GM12878 (cell line): ENCODE measurements at regions not wholly inside any gene's neighbourhood (a gene's known extent, or its start where the extent isn't known, plus 50 kb on each side); places are given as distances from the start of the nearest gene placed in this dataset.

Experiments used
- ATAC-seq: fragments of 200-7000 bp; cut with Tn5 transposase; 3 replicates; pipeline ENCODE4 v1.9.1; 2020; ENCODE audit warnings: mild to moderate bottlenecking, moderate library complexity
- BruUV-seq: library from RNA; stranded (reverse); fragments of 400-500 nt; replicated peaks from 2 replicates; lab custom pipeline; 2021; lab: Mats Ljungman, UMichigan
- CTCF ChIA-PET: fragments of 300-600 bp; sonication (Branson Sonifier 250); formaldehyde crosslinking; extraction: SDS; loops from one replicate; lab custom pipeline; 2021; ENCODE audit warnings: inconsistent platforms; lab: Yijun Ruan, JAX
- POLR2A ChIA-PET: fragments of 350-600 bp; formaldehyde crosslinking; extraction: SDS; loops from one replicate; lab custom pipeline; 2021; ENCODE audit warnings: inconsistent platforms; lab: Charles Lee
- RAD21 ChIA-PET: fragments of 300-600 bp; sonication (Branson Sonifier 250); formaldehyde crosslinking; loops from one replicate; lab custom pipeline; 2023; ENCODE audit warnings: antibody characterized with exemption; ENCODE audit not compliant: unreplicated experiment; lab: Charles Lee
- SMC1A ChIA-PET: fragments of 300-600 bp; sonication (Branson Sonifier 250); formaldehyde crosslinking; loops from one replicate; lab custom pipeline; 2023; ENCODE audit not compliant: unreplicated experiment, uncharacterized antibody; lab: Charles Lee
- DNase-seq: peaks from one replicate; pipeline ENCODE4 v3.0.0-alpha.2; 2011; ENCODE audit warnings: low read depth, low spot score
- FAIRE-seq: peaks from 3 replicates; lab custom pipeline; 2011; peaks lifted over from hg19 to GRCh38; lab: Jason Lieb, UNC
- H2AFZ ChIP-seq: 2 replicates; pipeline ENCODE4 v1.6.0; 2011; ENCODE audit warnings: low read depth, low read length, control low read depth; ENCODE audit not compliant: control insufficient read depth
- H3K27ac ChIP-seq: 2 replicates; pipeline ENCODE4 v1.5.1; 2011; ENCODE audit warnings: control low read depth; ENCODE audit not compliant: control insufficient read depth, insufficient read depth
- H3K27me3 ChIP-seq, 2 experiments: replicated peaks in 1 of 2; 2 replicates each; pipeline versions ENCODE4 v1.6.0 to v1.6.1; 2011; ENCODE audit warnings: low read length in 1 of 2; ENCODE audit not compliant: control insufficient read depth in 2 of 2, insufficient read depth in 2 of 2
- H3K36me3 ChIP-seq, 2 experiments: 2 replicates each; pipeline ENCODE4 v1.5.1; 2011; ENCODE audit warnings: low read length in 1 of 2; ENCODE audit not compliant: control insufficient read depth in 2 of 2, insufficient read depth in 2 of 2
- H3K4me1 ChIP-seq: 2 replicates; pipeline ENCODE4 v1.6.1; 2011; ENCODE audit warnings: mild to moderate bottlenecking, low read length, moderate library complexity, mixed read lengths; ENCODE audit not compliant: control insufficient read depth, insufficient read depth
- H3K4me2 ChIP-seq: 2 replicates; pipeline ENCODE4 v1.6.0; 2011; ENCODE audit warnings: control low read depth; ENCODE audit not compliant: control insufficient read depth, insufficient read depth
- H3K4me3 ChIP-seq: fragments of 200-600 bp; sonication (generic); 2 replicates; pipeline ENCODE4 v1.5.1; 2016
- H3K79me2 ChIP-seq: 2 replicates; pipeline ENCODE4 v1.6.0; 2011; ENCODE audit warnings: low read length; ENCODE audit not compliant: control insufficient read depth, insufficient read depth
- H3K9ac ChIP-seq: 2 replicates; pipeline ENCODE4 v1.8.0; 2011; ENCODE audit warnings: low read length, control low read depth, mixed read lengths; ENCODE audit not compliant: control insufficient read depth, insufficient read depth
- H3K9me3 ChIP-seq: replicated peaks from 3 replicates; pipeline ENCODE4 v1.5.1; 2011; ENCODE audit warnings: mild to moderate bottlenecking, low read length; ENCODE audit not compliant: control insufficient read depth, insufficient read depth
- H4K20me1 ChIP-seq: 2 replicates; pipeline ENCODE4 v1.6.0; 2011; ENCODE audit not compliant: control insufficient read depth, insufficient read depth
- BACH1 ChIP-seq: fragments of 450-650 bp; IDR thresholded peaks from 2 replicates; pipeline ENCODE4 v1.6.1; 2017; ENCODE audit warnings: mild to moderate bottlenecking, borderline replicate concordance
- CBX5 ChIP-seq: sonication (generic); IDR thresholded peaks from 2 replicates; pipeline ENCODE4 v1.6.1; 2016; ENCODE audit warnings: low read depth, moderate library complexity, mild to moderate bottlenecking, inconsistent platforms
- ELK1 ChIP-seq: IDR thresholded peaks from 2 replicates; pipeline ENCODE4 v1.6.1; 2012; ENCODE audit warnings: low read depth, low read length, improper control_type of control experiment
- EP300 ChIP-seq, 2 experiments: fragments of 150-350 bp in 1 of 2; IDR thresholded peaks; 2 replicates each; pipeline ENCODE4 v1.6.1; 2011 to 2012; ENCODE audit warnings: low read depth in 2 of 2, low read length in 2 of 2, borderline replicate concordance in 1 of 2, improper control_type of control experiment in 1 of 2, inconsistent platforms in 1 of 2; ENCODE audit not compliant: control insufficient read depth in 1 of 2
- IRF5 ChIP-seq: fragments of 450-650 bp; IDR thresholded peaks from 2 replicates; pipeline ENCODE4 v1.6.1; 2017; ENCODE audit warnings: borderline replicate concordance
- NRF1 ChIP-seq: conservative IDR thresholded peaks from 2 replicates; pipeline ENCODE4 v1.6.1; 2011; ENCODE audit warnings: mild to moderate bottlenecking, low read depth, low read length, improper control_type of control experiment
- RAD51 ChIP-seq: fragments of 450-650 bp; IDR thresholded peaks from 2 replicates; pipeline ENCODE4 v1.6.1; 2016; ENCODE audit warnings: moderate library complexity, mild to moderate bottlenecking, inconsistent platforms
- SIX5 ChIP-seq: IDR thresholded peaks from 2 replicates; pipeline ENCODE4 v1.6.1; 2011; ENCODE audit warnings: mild to moderate bottlenecking, low read depth, low read length, moderate library complexity; ENCODE audit not compliant: severe bottlenecking
- SMC3 ChIP-seq: IDR thresholded peaks from 2 replicates; pipeline ENCODE4 v1.6.1; 2011; ENCODE audit warnings: low read length, improper control_type of control experiment, borderline replicate concordance
- SRF ChIP-seq, 2 experiments: IDR thresholded peaks; 2 replicates each; pipeline ENCODE4 v1.6.1; 2011; ENCODE audit warnings: low read depth in 2 of 2, low read length in 2 of 2, mild to moderate bottlenecking in 1 of 2, moderate library complexity in 1 of 2
- TCF7 ChIP-seq: IDR thresholded peaks from 2 replicates; pipeline ENCODE4 v1.6.1; 2014; ENCODE audit warnings: antibody characterized with exemption, borderline replicate concordance
- in situ Hi-C: fragments of 300-500 bp; cut with MboI; formaldehyde crosslinking; loops from 9 replicates; pipeline ENCODE4 v1.14.3; 2018; ENCODE audit warnings: mixed read lengths
- intact Hi-C: fragments of 100-400 bp; cut with micrococcal nuclease; formaldehyde crosslinking; loops from one replicate; pipeline ENCODE4 v1.14.2; 2022; ENCODE audit not compliant: unreplicated experiment

GRCh38 chr12:16949371-16949770 is 343.4 kb upstream of the LMO3 start (continued):
- TF ChIP-seq IRF5 = no peak
- TF ChIP-seq NRF1 = no peak
- TF ChIP-seq BACH1 = no peak
- no peak for TF ChIP-seq ELK1
- no peak for TF ChIP-seq RAD51
- no peak for TF ChIP-seq TCF7
- no peak for TF ChIP-seq SRF (IDR thresholded peaks at IDR 0.05; ENCODE audit: low read depth in 2 of 2, low read length in 2 of 2)
- TF ChIP-seq SMC3 = no peak
- no peak for TF ChIP-seq EP300 (IDR thresholded peaks at IDR 0.05; ENCODE audit: borderline replicate concordance in 1 of 2, control insufficient read depth in 1 of 2, low read depth in 2 of 2, low read length in 2 of 2)
- no peak for TF ChIP-seq CBX5

- no peak overlapping the region for H2AFZ ChIP-seq
- POLR2A ChIA-PET = no interaction called here
- no peaks in the 10 kb centered on the region for H3K4me1 ChIP-seq
- SMC1A ChIA-PET = interaction anchor here (1.8 kb wide), 1 partner anchor 10 kb away, joined by 4 read pairs; no protein-coding TSS in a partner anchor
- RAD21 ChIA-PET = no interaction called here
- no peak overlapping the region for H3K4me2 ChIP-seq
- FAIRE-seq (no peak), DNase-seq (no peak)
- H3K79me2 ChIP-seq = no peaks in the 10 kb centered on the region
- intact Hi-C loops = no loop called here
- no TSS peak for BruUV-seq
- H3K9me3 ChIP-seq = no peaks in the 10 kb centered on the region
- no peaks in the 10 kb centered on the region for H3K36me3 ChIP-seq
- no peak for TF ChIP-seq SIX5
- TF ChIP-seq, all 136 proteins: peak for 0
- Histone ChIP-seq H3K9ac (no peak overlapping the region), H4K20me1 (no peaks in the 10 kb centered on the region), H3K4me3 (no peak overlapping the region), H3K27ac (no peak overlapping the region), H3K27me3 (no peaks in the 10 kb centered on the region; a peak in 1 of 4 replicates)
- no peak for ATAC-seq
- CTCF ChIA-PET = no interaction called here
- in situ Hi-C loops = loop anchor here (25.0 kb wide), 1 partner anchor 1041 kb away; no protein-coding TSS in a partner anchor
Observed at GRCh38 chr12:16946704-16947103, 340.7 kb upstream of the LMO3 start.
